GM23248 (cell line): ENCODE measurements at regions not wholly inside any gene's neighbourhood (a gene's known extent, or its start where the extent isn't known, plus 50 kb on each side); places are given as distances from the start of the nearest gene placed in this dataset.

Source experiments
- DNase-seq: peaks from one replicate; pipeline ENCODE4 v3.0.0-alpha.2; 2015
- H2AFZ ChIP-seq: fragments of 200-600 bp; sonication (generic); 2 replicates; pipeline ENCODE4 v1.6.1; 2016; ENCODE audit warnings: antibody characterized with exemption
- H3F3A ChIP-seq: fragments of 200-600 bp; sonication (generic); 2 replicates; pipeline ENCODE4 v1.6.1; 2016; ENCODE audit warnings: mild to moderate bottlenecking, antibody characterized with exemption, mixed run types; ENCODE audit not compliant: insufficient read depth
- H3K27ac ChIP-seq: fragments of 200-600 bp; sonication (generic); 2 replicates; pipeline ENCODE4 v1.5.1; 2016; ENCODE audit warnings: mild to moderate bottlenecking
- H3K27me3 ChIP-seq: fragments of 200-600 bp; sonication (generic); replicated peaks from 2 replicates; pipeline ENCODE4 v1.6.1; 2016; ENCODE audit warnings: mild to moderate bottlenecking; ENCODE audit not compliant: insufficient read depth
- H3K36me3 ChIP-seq: fragments of 200-600 bp; sonication (generic); 2 replicates; pipeline ENCODE4 v1.6.1; 2016; ENCODE audit warnings: low read depth, mild to moderate bottlenecking
- H3K4me1 ChIP-seq: fragments of 200-600 bp; sonication (generic); 2 replicates; pipeline ENCODE4 v1.6.1; 2016; ENCODE audit warnings: mild to moderate bottlenecking; ENCODE audit not compliant: insufficient read depth
- H3K4me2 ChIP-seq: fragments of 200-600 bp; sonication (generic); one replicate; pipeline ENCODE4 v1.6.1; 2016; ENCODE audit warnings: mild to moderate bottlenecking; ENCODE audit not compliant: unreplicated experiment
- H3K4me3 ChIP-seq: fragments of 200-600 bp; sonication (generic); 2 replicates; pipeline ENCODE4 v1.5.1; 2016; ENCODE audit warnings: mild to moderate bottlenecking
- H3K79me2 ChIP-seq: fragments of 200-600 bp; sonication (generic); 2 replicates; pipeline ENCODE4 v1.6.1; 2016; ENCODE audit warnings: mild to moderate bottlenecking; ENCODE audit not compliant: insufficient read depth
- H3K9ac ChIP-seq: fragments of 200-600 bp; sonication (generic); 2 replicates; pipeline ENCODE4 v1.6.1; 2016; ENCODE audit warnings: mild to moderate bottlenecking
- H3K9me2 ChIP-seq: fragments of 200-600 bp; sonication (generic); 2 replicates; pipeline ENCODE4 v1.6.1; 2016; ENCODE audit warnings: mixed run types, mild to moderate bottlenecking, moderate library complexity; ENCODE audit not compliant: insufficient read depth
- H3K9me3 ChIP-seq: fragments of 200-600 bp; sonication (generic); one replicate; pipeline ENCODE4 v1.6.1; 2017; ENCODE audit warnings: low read depth
- H4K20me1 ChIP-seq: fragments of 200-600 bp; sonication (generic); 2 replicates; pipeline ENCODE4 v1.6.0; 2016; ENCODE audit not compliant: insufficient read depth
- EZH2 ChIP-seq: fragments of 200-600 bp; sonication (generic); IDR thresholded peaks from 2 replicates; pipeline ENCODE4 v1.6.1; 2018; ENCODE audit warnings: antibody characterized with exemption, mild to moderate bottlenecking; ENCODE audit not compliant: insufficient read depth, poor library complexity, severe bottlenecking
- EZH2phosphoT487 ChIP-seq: fragments of 200-600 bp; sonication (generic); IDR thresholded peaks from 2 replicates; pipeline ENCODE4 v1.6.1; 2018; ENCODE audit warnings: antibody characterized with exemption, moderate library complexity, mild to moderate bottlenecking, low read depth; ENCODE audit not compliant: insufficient read depth
- WGBS, 2 experiments: methylation state at CpG; one replicate each; pipeline ENCODE4 v1.1.6; 2015 to 2017; ENCODE audit warnings: low lambda C conversion rate in 2 of 2, low coverage in 1 of 2; ENCODE audit errors: missing lambda C conversion rate in 2 of 2; 5-methylcytosine and 5-hydroxymethylcytosine counted together
- in situ Hi-C: fragments of 300-500 bp; cut with MboI; formaldehyde crosslinking; loops from 2 replicates; pipeline ENCODE4 v1.15.0; 2020

- H2AFZ ChIP-seq = no peak overlapping the region
- H3K9me2 ChIP-seq = no peaks in the 10 kb centered on the region
- H3K9ac ChIP-seq = no peak overlapping the region
- no peaks in the 10 kb centered on the region for H3K27me3 ChIP-seq
- no peaks in the 10 kb centered on the region for H4K20me1 ChIP-seq
- peak; percentile 7 for DNase-seq
- 92 to 95% methylated on average over 4 of the region's 4 CpGs for WGBS, 2 experiments
- in situ Hi-C loops = no loop called here
- no peaks in the 10 kb centered on the region for H3F3A ChIP-seq
- H3K4me3 ChIP-seq = no peak overlapping the region
- no peak overlapping the region for H3K4me2 ChIP-seq
- no peaks in the 10 kb centered on the region for H3K9me3 ChIP-seq
- H3K27ac ChIP-seq = no peak overlapping the region
- peaks cover 7% of the 10 kb centered on the region for H3K4me1 ChIP-seq
- TF ChIP-seq EZH2phosphoT487 (no peak), EZH2 (no peak)
- no peaks in the 10 kb centered on the region for H3K79me2 ChIP-seq
- no peaks in the 10 kb centered on the region for H3K36me3 ChIP-seq
Observed at GRCh38 chr4:100823066-100823992, 305.5 kb upstream of the EMCN start.

- H4K20me1 ChIP-seq = no peaks in the 10 kb centered on the region
- no peaks in the 10 kb centered on the region for H3K27me3 ChIP-seq
- H3K36me3 ChIP-seq = no peaks in the 10 kb centered on the region
- H3K4me1 ChIP-seq = peaks cover 7% of the 10 kb centered on the region
- no peak overlapping the region for H3K27ac ChIP-seq
- no peak overlapping the region for H2AFZ ChIP-seq
- H3F3A ChIP-seq = no peaks in the 10 kb centered on the region
- no peak overlapping the region for H3K4me3 ChIP-seq
- WGBS, 2 experiments = 56 to 58% methylated on average over 3 of the region's 3 CpGs
- H3K9ac ChIP-seq = no peak overlapping the region
- in situ Hi-C loops = no loop called here
- H3K79me2 ChIP-seq = no peaks in the 10 kb centered on the region
- DNase-seq = no peak
- no peaks in the 10 kb centered on the region for H3K9me2 ChIP-seq
- H3K9me3 ChIP-seq = no peaks in the 10 kb centered on the region
- no peak for TF ChIP-seq EZH2phosphoT487
- no peak for TF ChIP-seq EZH2
- H3K4me2 ChIP-seq = no peak overlapping the region
Observed at GRCh38 chr4:100820249-100820648, 302.4 kb upstream of the EMCN start.

GRCh38 chr4:100819505-100819904 is 301.7 kb upstream of the EMCN start:
- TF ChIP-seq EZH2 (no peak), EZH2phosphoT487 (no peak)
- WGBS, 2 experiments = 81 to 85% methylated on average over 5 of the region's 5 CpGs
- H3K4me3 ChIP-seq = no peak overlapping the region
- in situ Hi-C loops = no loop called here
- H3K27me3 ChIP-seq = no peaks in the 10 kb centered on the region
- no peak overlapping the region for H3K9ac ChIP-seq
- H3K36me3 ChIP-seq = no peaks in the 10 kb centered on the region
- H3K9me2 ChIP-seq = no peaks in the 10 kb centered on the region
- DNase-seq = no peak
- peaks cover 7% of the 10 kb centered on the region for H3K4me1 ChIP-seq
- no peaks in the 10 kb centered on the region for H4K20me1 ChIP-seq
- no peaks in the 10 kb centered on the region for H3K79me2 ChIP-seq
- H3K27ac ChIP-seq = no peak overlapping the region
- no peak overlapping the region for H3K4me2 ChIP-seq
- H3K9me3 ChIP-seq = no peaks in the 10 kb centered on the region
- no peak overlapping the region for H2AFZ ChIP-seq
- no peaks in the 10 kb centered on the region for H3F3A ChIP-seq

- H3K27ac ChIP-seq = no peak overlapping the region
- H3K36me3 ChIP-seq = no peaks in the 10 kb centered on the region
- H4K20me1 ChIP-seq = no peaks in the 10 kb centered on the region
- H3K4me1 ChIP-seq = no peaks in the 10 kb centered on the region
- H3K27me3 ChIP-seq = no peaks in the 10 kb centered on the region
- H3K79me2 ChIP-seq = no peaks in the 10 kb centered on the region
- H3K4me3 ChIP-seq = no peak overlapping the region
- TF ChIP-seq EZH2phosphoT487 (no peak), EZH2 (no peak)
- in situ Hi-C loops = no loop called here
- H3K9me2 ChIP-seq = no peaks in the 10 kb centered on the region
- H3K9me3 ChIP-seq = no peaks in the 10 kb centered on the region
- no peak for DNase-seq
- H3K4me2 ChIP-seq = no peak overlapping the region
- H2AFZ ChIP-seq = no peak overlapping the region
- no peak overlapping the region for H3K9ac ChIP-seq
- no peaks in the 10 kb centered on the region for H3F3A ChIP-seq
- WGBS, 2 experiments = 81 to 88% methylated on average over 2 of the region's 2 CpGs
Observed at GRCh38 chr4:100816436-100817045, 298.7 kb upstream of the EMCN start.
